WTC11 (cell line): ENCODE measurements at regions not wholly inside any gene's neighbourhood (a gene's known extent, or its start where the extent isn't known, plus 50 kb on each side); places are given as distances from the start of the nearest gene placed in this dataset.

Experiments
- ATAC-seq: fragments of 200-7000 bp; cut with Tn5 transposase; 2 replicates; pipeline ENCODE4 v1.10.0; 2021; ENCODE audit warnings: mild to moderate bottlenecking, moderate library complexity
- CTCF ChIA-PET: fragments of 300-600 bp; sonication (Branson Sonifier 250); formaldehyde crosslinking; loops from one replicate; lab custom pipeline; 2021; ENCODE audit warnings: antibody characterized with exemption; lab: Charles Lee
- POLR2A ChIA-PET: fragments of 350-600 bp; sonication (Branson Sonifier 250); formaldehyde crosslinking; loops from one replicate; lab custom pipeline; 2021; ENCODE audit warnings: antibody characterized with exemption; lab: Charles Lee
- DNase-seq: peaks from one replicate; pipeline ENCODE4 v3.0.0; 2021; ENCODE audit warnings: low spot score
- H3K27ac Mint-ChIP-seq: 2 replicates; pipeline ENCODE4 v1.8.0; 2021; ENCODE audit warnings: mixed read lengths
- H3K27me3 Mint-ChIP-seq: 2 replicates; pipeline ENCODE4 v1.8.0; 2021; ENCODE audit warnings: low read depth, mild to moderate bottlenecking, moderate library complexity, mixed read lengths
- H3K36me3 Mint-ChIP-seq: 2 replicates; pipeline ENCODE4 v1.8.0; 2021; ENCODE audit warnings: mixed read lengths
- H3K4me1 Mint-ChIP-seq: 2 replicates; pipeline ENCODE4 v1.8.0; 2022; ENCODE audit warnings: mixed read lengths
- H3K4me3 Mint-ChIP-seq: 2 replicates; pipeline ENCODE4 v1.8.0; 2021; ENCODE audit warnings: mild to moderate bottlenecking, moderate library complexity, mixed read lengths
- H3K9me3 Mint-ChIP-seq: 2 replicates; pipeline ENCODE4 v1.8.0; 2021; ENCODE audit warnings: mixed read lengths
- CREB1 ChIP-seq: sonication (generic); formaldehyde crosslinking; IDR thresholded peaks from 2 replicates; pipeline ENCODE4 v1.8.0; 2023; ENCODE audit warnings: mild to moderate bottlenecking, missing genetic modification reagents
- EMX1 ChIP-seq: fragments of 250-450 bp; sonication (Bioruptor Pico); IDR thresholded peaks from 2 replicates; pipeline ENCODE4 v1.8.0; 2021; ENCODE audit warnings: mild to moderate bottlenecking
- FOXK1 ChIP-seq: sonication (generic); formaldehyde crosslinking; IDR thresholded peaks from 2 replicates; pipeline ENCODE4 v1.8.0; 2022; ENCODE audit warnings: mild to moderate bottlenecking, moderate library complexity, missing genetic modification reagents
- GTF2I ChIP-seq: fragments of 250-450 bp; sonication (Bioruptor Pico); conservative IDR thresholded peaks from 2 replicates; pipeline ENCODE4 v1.4.0; 2021; ENCODE audit warnings: mild to moderate bottlenecking
- IRF2 ChIP-seq: sonication (generic); formaldehyde crosslinking; IDR thresholded peaks from 2 replicates; pipeline ENCODE4 v1.8.0; 2022; ENCODE audit warnings: low read depth, missing genetic modification reagents, borderline replicate concordance
- NFATC4 ChIP-seq: fragments of 250-450 bp; sonication (Bioruptor Pico); IDR thresholded peaks from 2 replicates; pipeline ENCODE4 v1.9.0; 2021; ENCODE audit warnings: mild to moderate bottlenecking
- NFE2L1 ChIP-seq: sonication (generic); formaldehyde crosslinking; IDR thresholded peaks from 2 replicates; pipeline ENCODE4 v1.8.1; 2023; ENCODE audit warnings: missing genetic modification reagents
- NR3C1 ChIP-seq: sonication (generic); formaldehyde crosslinking; conservative IDR thresholded peaks from 2 replicates; pipeline ENCODE4 v1.8.1; 2023; ENCODE audit warnings: low read depth, mild to moderate bottlenecking, missing genetic modification reagents
- PRRX2 ChIP-seq: fragments of 250-450 bp; sonication (Bioruptor Pico); IDR thresholded peaks from 2 replicates; pipeline ENCODE4 v1.8.0; 2021; ENCODE audit warnings: mild to moderate bottlenecking
- SP1 ChIP-seq: sonication (generic); formaldehyde crosslinking; conservative IDR thresholded peaks from 2 replicates; pipeline ENCODE4 v1.8.1; 2022; ENCODE audit warnings: missing genetic modification reagents
- ZNF121 ChIP-seq: sonication (generic); formaldehyde crosslinking; IDR thresholded peaks from 2 replicates; pipeline ENCODE4 v1.8.0; 2023; ENCODE audit warnings: missing genetic modification reagents
- ZNF263 ChIP-seq: sonication (generic); formaldehyde crosslinking; IDR thresholded peaks from 2 replicates; pipeline ENCODE4 v1.8.1; 2022; ENCODE audit warnings: low read depth, mild to moderate bottlenecking, moderate library complexity, missing genetic modification reagents
- ZNF396 ChIP-seq: fragments of 250-450 bp; sonication (Bioruptor Pico); IDR thresholded peaks from 2 replicates; pipeline ENCODE4 v1.8.0; 2021; ENCODE audit warnings: mild to moderate bottlenecking, moderate library complexity, borderline replicate concordance
- ZNF423 ChIP-seq: fragments of 250-450 bp; sonication (Bioruptor Pico); IDR thresholded peaks from 2 replicates; pipeline ENCODE4 v2.1.2; 2022; ENCODE audit warnings: mild to moderate bottlenecking, moderate library complexity
- TF ChIP-seq, protein P1 (sequence below): sonication (generic); formaldehyde crosslinking; IDR thresholded peaks from 2 replicates; pipeline ENCODE4 v1.8.0; 2023; ENCODE audit warnings: mild to moderate bottlenecking, missing genetic modification reagents
- TF ChIP-seq, protein P2 (sequence below): sonication (generic); formaldehyde crosslinking; conservative IDR thresholded peaks from 2 replicates; pipeline ENCODE4 v1.8.1; 2022; ENCODE audit warnings: mild to moderate bottlenecking, missing genetic modification reagents
- TF ChIP-seq, protein P3 (sequence below): sonication (generic); formaldehyde crosslinking; IDR thresholded peaks from 2 replicates; pipeline ENCODE4 v1.8.0; 2023; ENCODE audit warnings: missing genetic modification reagents, mild to moderate bottlenecking, borderline replicate concordance
- TF ChIP-seq, protein P4 (sequence below): sonication (generic); formaldehyde crosslinking; IDR thresholded peaks from 2 replicates; pipeline ENCODE4 v1.8.0; 2022; ENCODE audit warnings: mild to moderate bottlenecking, missing genetic modification reagents
- TF ChIP-seq, protein P5 (sequence below): fragments of 250-450 bp; sonication (Bioruptor Pico); IDR thresholded peaks from 2 replicates; pipeline ENCODE4 v1.8.0; 2021; ENCODE audit warnings: mild to moderate bottlenecking
- TF ChIP-seq, protein P6 (sequence below): sonication (generic); formaldehyde crosslinking; IDR thresholded peaks from 2 replicates; pipeline ENCODE4 v1.8.1; 2022; ENCODE audit warnings: mild to moderate bottlenecking, missing genetic modification reagents, moderate library complexity, borderline replicate concordance
- TF ChIP-seq, protein P7 (sequence below): sonication (generic); formaldehyde crosslinking; IDR thresholded peaks from 2 replicates; pipeline ENCODE4 v1.8.1; 2023; ENCODE audit warnings: mild to moderate bottlenecking, missing genetic modification reagents, moderate library complexity
- TF ChIP-seq, protein P8 (sequence below): sonication (generic); formaldehyde crosslinking; IDR thresholded peaks from 2 replicates; pipeline ENCODE4 v1.8.1; 2023; ENCODE audit warnings: mild to moderate bottlenecking, missing genetic modification reagents

DNA sequence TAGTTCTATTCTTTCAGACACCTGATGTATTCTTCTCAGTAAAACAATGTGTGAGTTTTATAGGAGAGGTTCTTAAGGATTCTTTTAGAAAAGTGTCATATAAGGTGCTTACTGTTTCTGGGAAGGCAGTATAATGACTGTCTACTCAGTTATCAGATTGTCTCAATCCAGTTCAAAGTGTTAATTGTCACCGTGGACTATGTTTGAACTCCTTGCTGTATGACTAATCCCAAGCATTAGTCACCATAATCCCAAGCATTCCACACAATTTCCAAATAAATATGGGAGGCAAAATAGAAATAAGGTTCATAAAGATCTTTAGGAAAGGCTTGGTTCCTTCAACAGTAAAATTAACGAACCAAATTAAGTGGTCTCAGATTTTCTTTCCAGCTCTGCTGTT, 342.1 kb upstream of the NR5A2 start (continued):
- TF ChIP-seq, protein P1, sequence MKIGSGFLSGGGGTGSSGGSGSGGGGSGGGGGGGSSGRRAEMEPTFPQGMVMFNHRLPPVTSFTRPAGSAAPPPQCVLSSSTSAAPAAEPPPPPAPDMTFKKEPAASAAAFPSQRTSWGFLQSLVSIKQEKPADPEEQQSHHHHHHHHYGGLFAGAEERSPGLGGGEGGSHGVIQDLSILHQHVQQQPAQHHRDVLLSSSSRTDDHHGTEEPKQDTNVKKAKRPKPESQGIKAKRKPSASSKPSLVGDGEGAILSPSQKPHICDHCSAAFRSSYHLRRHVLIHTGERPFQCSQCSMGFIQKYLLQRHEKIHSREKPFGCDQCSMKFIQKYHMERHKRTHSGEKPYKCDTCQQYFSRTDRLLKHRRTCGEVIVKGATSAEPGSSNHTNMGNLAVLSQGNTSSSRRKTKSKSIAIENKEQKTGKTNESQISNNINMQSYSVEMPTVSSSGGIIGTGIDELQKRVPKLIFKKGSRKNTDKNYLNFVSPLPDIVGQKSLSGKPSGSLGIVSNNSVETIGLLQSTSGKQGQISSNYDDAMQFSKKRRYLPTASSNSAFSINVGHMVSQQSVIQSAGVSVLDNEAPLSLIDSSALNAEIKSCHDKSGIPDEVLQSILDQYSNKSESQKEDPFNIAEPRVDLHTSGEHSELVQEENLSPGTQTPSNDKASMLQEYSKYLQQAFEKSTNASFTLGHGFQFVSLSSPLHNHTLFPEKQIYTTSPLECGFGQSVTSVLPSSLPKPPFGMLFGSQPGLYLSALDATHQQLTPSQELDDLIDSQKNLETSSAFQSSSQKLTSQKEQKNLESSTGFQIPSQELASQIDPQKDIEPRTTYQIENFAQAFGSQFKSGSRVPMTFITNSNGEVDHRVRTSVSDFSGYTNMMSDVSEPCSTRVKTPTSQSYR (CRISPR knock-in tag), result no peak

DNA sequence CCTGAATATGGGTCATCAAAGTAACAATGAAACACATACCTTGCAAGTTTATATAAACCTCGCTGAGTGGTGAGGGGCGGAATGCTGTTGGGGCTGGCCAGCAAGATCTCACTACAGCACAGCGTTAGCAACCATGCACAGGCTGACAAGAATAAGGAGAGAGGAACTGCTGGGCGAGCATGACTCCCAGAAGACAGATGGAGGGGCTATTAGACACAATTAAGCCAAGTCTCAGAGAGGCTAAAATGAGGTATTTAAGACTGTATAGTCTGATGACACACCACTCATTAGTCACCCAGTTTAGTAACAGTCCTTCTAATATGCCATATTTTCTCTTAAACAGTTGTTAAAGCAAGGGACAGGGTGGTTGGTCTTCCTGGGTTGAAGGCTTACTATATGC, 340.2 kb upstream of the NR5A2 start:
- Mint-ChIP-seq H3K4me3 (no peak overlapping the region), H3K4me1 (peaks cover 49% of the 10 kb centered on the region), H3K9me3 (no peaks in the 10 kb centered on the region), H3K27ac (no peak overlapping the region), H3K27me3 (no peaks in the 10 kb centered on the region), H3K36me3 (no peaks in the 10 kb centered on the region)
- ChIA-PET POLR2A (no interaction called here), CTCF (no interaction called here)
- no peak for TF ChIP-seq EMX1 (CRISPR knock-in tag)
- TF ChIP-seq GTF2I (CRISPR knock-in tag), result no peak
- TF ChIP-seq ZNF121 (CRISPR knock-in tag), result peak; percentile 54; the same call in 1 of the 2 replicates
- ATAC-seq, result peak; percentile 61
- DNase-seq, result no peak

DNA sequence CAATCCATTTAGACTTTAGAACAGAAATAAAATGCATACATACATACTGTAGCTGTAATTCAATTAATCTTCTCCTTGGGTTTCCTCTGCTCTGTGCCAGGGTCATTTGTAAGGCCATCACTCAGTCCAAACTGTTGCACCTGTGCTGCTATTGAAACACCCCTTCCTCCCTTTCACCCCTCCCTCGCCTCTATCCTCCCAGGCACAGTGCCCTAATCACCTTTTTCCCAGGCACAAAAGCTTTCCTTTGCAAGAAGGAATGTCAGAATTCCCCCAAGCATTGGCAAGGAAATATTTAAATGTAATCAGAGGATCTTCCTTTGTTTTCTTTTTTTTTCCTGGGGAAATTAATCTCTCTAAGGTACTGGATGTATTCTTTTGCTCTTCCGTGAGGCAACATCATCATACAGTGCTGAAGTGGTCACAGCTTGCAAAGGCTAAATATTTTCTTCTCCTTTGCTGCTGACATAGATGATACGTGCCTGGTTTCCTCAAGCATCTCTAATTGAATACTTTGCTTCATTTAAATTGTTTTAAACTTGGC, 339.3 kb upstream of the NR5A2 start:
- ATAC-seq (peak; percentile 49), DNase-seq (no peak)
- Mint-ChIP-seq H3K27ac (no peak overlapping the region), H3K36me3 (no peaks in the 10 kb centered on the region), H3K9me3 (no peaks in the 10 kb centered on the region), H3K4me3 (no peak overlapping the region), H3K4me1 (peaks cover 52% of the 10 kb centered on the region), H3K27me3 (no peaks in the 10 kb centered on the region)
- POLR2A ChIA-PET, result interaction anchor here (1.0 kb wide), 1 partner anchor 486 kb away, joined by 4 read pairs; no protein-coding TSS in a partner anchor
- CTCF ChIA-PET, result interaction anchor here (0.8 to 1.4 kb wide), 2 partner anchors 341 to 346 kb away, joined by 3 to 5 read pairs; no protein-coding TSS in a partner anchor
- TF ChIP-seq PRRX2 (CRISPR knock-in tag) (no peak), ZNF423 (CRISPR knock-in tag) (no peak), CREB1 (CRISPR knock-in tag) (no peak), NR3C1 (CRISPR knock-in tag) (no peak), FOXK1 (CRISPR knock-in tag) (no peak), GTF2I (CRISPR knock-in tag) (no peak), ZNF396 (CRISPR knock-in tag) (no peak), NFATC4 (CRISPR knock-in tag) (no peak), ZNF263 (CRISPR knock-in tag) (no peak), IRF2 (CRISPR knock-in tag) (no peak), SP1 (CRISPR knock-in tag) (no peak), NFE2L1 (CRISPR knock-in tag) (no peak)
- TF ChIP-seq, protein P2, sequence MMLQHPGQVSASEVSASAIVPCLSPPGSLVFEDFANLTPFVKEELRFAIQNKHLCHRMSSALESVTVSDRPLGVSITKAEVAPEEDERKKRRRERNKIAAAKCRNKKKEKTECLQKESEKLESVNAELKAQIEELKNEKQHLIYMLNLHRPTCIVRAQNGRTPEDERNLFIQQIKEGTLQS (CRISPR knock-in tag), result no peak
- TF ChIP-seq, protein P3, sequence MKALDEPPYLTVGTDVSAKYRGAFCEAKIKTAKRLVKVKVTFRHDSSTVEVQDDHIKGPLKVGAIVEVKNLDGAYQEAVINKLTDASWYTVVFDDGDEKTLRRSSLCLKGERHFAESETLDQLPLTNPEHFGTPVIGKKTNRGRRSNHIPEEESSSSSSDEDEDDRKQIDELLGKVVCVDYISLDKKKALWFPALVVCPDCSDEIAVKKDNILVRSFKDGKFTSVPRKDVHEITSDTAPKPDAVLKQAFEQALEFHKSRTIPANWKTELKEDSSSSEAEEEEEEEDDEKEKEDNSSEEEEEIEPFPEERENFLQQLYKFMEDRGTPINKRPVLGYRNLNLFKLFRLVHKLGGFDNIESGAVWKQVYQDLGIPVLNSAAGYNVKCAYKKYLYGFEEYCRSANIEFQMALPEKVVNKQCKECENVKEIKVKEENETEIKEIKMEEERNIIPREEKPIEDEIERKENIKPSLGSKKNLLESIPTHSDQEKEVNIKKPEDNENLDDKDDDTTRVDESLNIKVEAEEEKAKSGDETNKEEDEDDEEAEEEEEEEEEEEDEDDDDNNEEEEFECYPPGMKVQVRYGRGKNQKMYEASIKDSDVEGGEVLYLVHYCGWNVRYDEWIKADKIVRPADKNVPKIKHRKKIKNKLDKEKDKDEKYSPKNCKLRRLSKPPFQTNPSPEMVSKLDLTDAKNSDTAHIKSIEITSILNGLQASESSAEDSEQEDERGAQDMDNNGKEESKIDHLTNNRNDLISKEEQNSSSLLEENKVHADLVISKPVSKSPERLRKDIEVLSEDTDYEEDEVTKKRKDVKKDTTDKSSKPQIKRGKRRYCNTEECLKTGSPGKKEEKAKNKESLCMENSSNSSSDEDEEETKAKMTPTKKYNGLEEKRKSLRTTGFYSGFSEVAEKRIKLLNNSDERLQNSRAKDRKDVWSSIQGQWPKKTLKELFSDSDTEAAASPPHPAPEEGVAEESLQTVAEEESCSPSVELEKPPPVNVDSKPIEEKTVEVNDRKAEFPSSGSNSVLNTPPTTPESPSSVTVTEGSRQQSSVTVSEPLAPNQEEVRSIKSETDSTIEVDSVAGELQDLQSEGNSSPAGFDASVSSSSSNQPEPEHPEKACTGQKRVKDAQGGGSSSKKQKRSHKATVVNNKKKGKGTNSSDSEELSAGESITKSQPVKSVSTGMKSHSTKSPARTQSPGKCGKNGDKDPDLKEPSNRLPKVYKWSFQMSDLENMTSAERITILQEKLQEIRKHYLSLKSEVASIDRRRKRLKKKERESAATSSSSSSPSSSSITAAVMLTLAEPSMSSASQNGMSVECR (CRISPR knock-in tag), result no peak
- TF ChIP-seq, protein P4, sequence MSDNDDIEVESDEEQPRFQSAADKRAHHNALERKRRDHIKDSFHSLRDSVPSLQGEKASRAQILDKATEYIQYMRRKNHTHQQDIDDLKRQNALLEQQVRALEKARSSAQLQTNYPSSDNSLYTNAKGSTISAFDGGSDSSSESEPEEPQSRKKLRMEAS, result no peak
- TF ChIP-seq, protein P5, sequence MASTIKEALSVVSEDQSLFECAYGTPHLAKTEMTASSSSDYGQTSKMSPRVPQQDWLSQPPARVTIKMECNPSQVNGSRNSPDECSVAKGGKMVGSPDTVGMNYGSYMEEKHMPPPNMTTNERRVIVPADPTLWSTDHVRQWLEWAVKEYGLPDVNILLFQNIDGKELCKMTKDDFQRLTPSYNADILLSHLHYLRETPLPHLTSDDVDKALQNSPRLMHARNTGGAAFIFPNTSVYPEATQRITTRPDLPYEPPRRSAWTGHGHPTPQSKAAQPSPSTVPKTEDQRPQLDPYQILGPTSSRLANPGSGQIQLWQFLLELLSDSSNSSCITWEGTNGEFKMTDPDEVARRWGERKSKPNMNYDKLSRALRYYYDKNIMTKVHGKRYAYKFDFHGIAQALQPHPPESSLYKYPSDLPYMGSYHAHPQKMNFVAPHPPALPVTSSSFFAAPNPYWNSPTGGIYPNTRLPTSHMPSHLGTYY (CRISPR knock-in tag), result no peak
- TF ChIP-seq, protein P6, sequence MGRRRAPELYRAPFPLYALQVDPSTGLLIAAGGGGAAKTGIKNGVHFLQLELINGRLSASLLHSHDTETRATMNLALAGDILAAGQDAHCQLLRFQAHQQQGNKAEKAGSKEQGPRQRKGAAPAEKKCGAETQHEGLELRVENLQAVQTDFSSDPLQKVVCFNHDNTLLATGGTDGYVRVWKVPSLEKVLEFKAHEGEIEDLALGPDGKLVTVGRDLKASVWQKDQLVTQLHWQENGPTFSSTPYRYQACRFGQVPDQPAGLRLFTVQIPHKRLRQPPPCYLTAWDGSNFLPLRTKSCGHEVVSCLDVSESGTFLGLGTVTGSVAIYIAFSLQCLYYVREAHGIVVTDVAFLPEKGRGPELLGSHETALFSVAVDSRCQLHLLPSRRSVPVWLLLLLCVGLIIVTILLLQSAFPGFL (CRISPR knock-in tag), result no peak
- TF ChIP-seq, protein P7, sequence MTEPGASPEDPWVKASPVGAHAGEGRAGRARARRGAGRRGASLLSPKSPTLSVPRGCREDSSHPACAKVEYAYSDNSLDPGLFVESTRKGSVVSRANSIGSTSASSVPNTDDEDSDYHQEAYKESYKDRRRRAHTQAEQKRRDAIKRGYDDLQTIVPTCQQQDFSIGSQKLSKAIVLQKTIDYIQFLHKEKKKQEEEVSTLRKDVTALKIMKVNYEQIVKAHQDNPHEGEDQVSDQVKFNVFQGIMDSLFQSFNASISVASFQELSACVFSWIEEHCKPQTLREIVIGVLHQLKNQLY (CRISPR knock-in tag), result no peak
- TF ChIP-seq, protein P8, sequence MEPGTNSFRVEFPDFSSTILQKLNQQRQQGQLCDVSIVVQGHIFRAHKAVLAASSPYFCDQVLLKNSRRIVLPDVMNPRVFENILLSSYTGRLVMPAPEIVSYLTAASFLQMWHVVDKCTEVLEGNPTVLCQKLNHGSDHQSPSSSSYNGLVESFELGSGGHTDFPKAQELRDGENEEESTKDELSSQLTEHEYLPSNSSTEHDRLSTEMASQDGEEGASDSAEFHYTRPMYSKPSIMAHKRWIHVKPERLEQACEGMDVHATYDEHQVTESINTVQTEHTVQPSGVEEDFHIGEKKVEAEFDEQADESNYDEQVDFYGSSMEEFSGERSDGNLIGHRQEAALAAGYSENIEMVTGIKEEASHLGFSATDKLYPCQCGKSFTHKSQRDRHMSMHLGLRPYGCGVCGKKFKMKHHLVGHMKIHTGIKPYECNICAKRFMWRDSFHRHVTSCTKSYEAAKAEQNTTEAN (CRISPR knock-in tag), result no peak
